ENCODE measurements at regions not wholly inside any gene's neighbourhood (a gene's known extent, or its start where the extent isn't known, plus 50 kb on each side); places are given as distances from the start of the nearest gene placed in this dataset.

- no peak for DNase-seq (ENCODE audit: low spot score)
These were observed 1156.0 kb upstream of the LRRTM3 start for GRCh38 chr10:65769828-65770227.

GRCh38 chr10:65778753-65779152 lies 1147.1 kb upstream of the LRRTM3 start:
- no peak for DNase-seq (ENCODE audit: low spot score)

- no peak for DNase-seq (ENCODE audit: low spot score)
These were observed 1145.9 kb upstream of the LRRTM3 start for GRCh38 chr10:65779985-65780384.

- DNase-seq (ENCODE audit: low spot score): no peak
These were observed 1139.6 kb upstream of the LRRTM3 start for GRCh38 chr10:65786279-65786678.

GRCh38 chr10:65787571-65787970 lies 1138.3 kb upstream of the LRRTM3 start:
- DNase-seq (ENCODE audit: low spot score): no peak

GRCh38 chr10:65788271-65788670 lies 1137.6 kb upstream of the LRRTM3 start:
- no peak for DNase-seq (ENCODE audit: low spot score)

- no peak for DNase-seq (ENCODE audit: low spot score)
These were observed 1133.9 kb upstream of the LRRTM3 start for GRCh38 chr10:65791979-65792378.

GRCh38 chr10:65793738-65794425 lies 1132.0 kb upstream of the LRRTM3 start:
- peak; percentile 61 for DNase-seq (ENCODE audit: low spot score)

GRCh38 chr10:65794861-65795260 lies 1131.0 kb upstream of the LRRTM3 start:
- peak; percentile 20 for DNase-seq (ENCODE audit: low spot score)

- no peak for DNase-seq (ENCODE audit: low spot score)
These were observed 1129.4 kb upstream of the LRRTM3 start for GRCh38 chr10:65796472-65796871.

- DNase-seq (ENCODE audit: low spot score): no peak
These were observed 1127.7 kb upstream of the LRRTM3 start for GRCh38 chr10:65798133-65798532.

GRCh38 chr10:65802391-65802790 lies 1123.4 kb upstream of the LRRTM3 start:
- no peak for DNase-seq (ENCODE audit: low spot score)

GRCh38 chr10:65805511-65805910 lies 1120.3 kb upstream of the LRRTM3 start:
- no peak for DNase-seq (ENCODE audit: low spot score)

- DNase-seq (ENCODE audit: low spot score): peak; percentile 13
These were observed 1119.8 kb upstream of the LRRTM3 start for GRCh38 chr10:65805993-65806392.

- DNase-seq (ENCODE audit: low spot score): no peak
These were observed 1117.0 kb upstream of the LRRTM3 start for GRCh38 chr10:65808687-65809333.

- DNase-seq (ENCODE audit: low spot score): no peak
These were observed 1113.8 kb upstream of the LRRTM3 start for GRCh38 chr10:65811931-65812525.

- no peak for DNase-seq (ENCODE audit: low spot score)
These were observed 1109.3 kb upstream of the LRRTM3 start for GRCh38 chr10:65816536-65816935.

- no peak for DNase-seq (ENCODE audit: low spot score)
These were observed 1106.8 kb upstream of the LRRTM3 start for GRCh38 chr10:65818990-65819389.

- DNase-seq (ENCODE audit: low spot score): no peak
These were observed 1098.5 kb upstream of the LRRTM3 start for GRCh38 chr10:65827359-65827758.

GRCh38 chr10:65838811-65839210 lies 1087.0 kb upstream of the LRRTM3 start:
- no peak for DNase-seq (ENCODE audit: low spot score)

- no peak for DNase-seq (ENCODE audit: low spot score)
These were observed 1082.6 kb upstream of the LRRTM3 start for GRCh38 chr10:65843203-65843602.

GRCh38 chr10:65845916-65846315 lies 1079.9 kb upstream of the LRRTM3 start:
- no peak for DNase-seq (ENCODE audit: low spot score)

GRCh38 chr10:65846541-65846940 lies 1079.3 kb upstream of the LRRTM3 start:
- no peak for DNase-seq (ENCODE audit: low spot score)

Data from H4 (cell line).